ENCODE measurements at regions not wholly inside any gene's neighbourhood (a gene's known extent, or its start where the extent isn't known, plus 50 kb on each side); places are given as distances from the start of the nearest gene placed in this dataset.

DNA sequence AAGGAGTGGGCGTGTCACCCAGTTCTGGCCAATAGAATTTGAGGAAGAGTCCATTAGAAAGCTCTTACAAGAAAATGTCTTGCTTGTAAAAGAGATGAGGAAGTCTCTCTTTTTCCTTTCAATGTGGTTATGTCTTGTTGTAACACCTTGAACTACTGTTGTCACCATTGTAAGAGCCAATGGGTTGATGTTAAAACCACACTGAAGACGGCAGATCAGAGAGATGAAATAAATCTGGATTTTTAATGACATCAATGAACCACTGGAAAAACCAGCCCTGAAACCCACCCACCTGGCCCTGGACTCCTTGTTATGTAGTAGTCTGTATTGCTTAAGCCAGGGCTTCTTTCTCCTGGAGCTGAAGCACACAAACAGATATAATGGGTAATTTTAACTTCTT is 83.8 kb upstream of the ERCC6L2 start (continued):
- TF ChIP-seq, protein P1, sequence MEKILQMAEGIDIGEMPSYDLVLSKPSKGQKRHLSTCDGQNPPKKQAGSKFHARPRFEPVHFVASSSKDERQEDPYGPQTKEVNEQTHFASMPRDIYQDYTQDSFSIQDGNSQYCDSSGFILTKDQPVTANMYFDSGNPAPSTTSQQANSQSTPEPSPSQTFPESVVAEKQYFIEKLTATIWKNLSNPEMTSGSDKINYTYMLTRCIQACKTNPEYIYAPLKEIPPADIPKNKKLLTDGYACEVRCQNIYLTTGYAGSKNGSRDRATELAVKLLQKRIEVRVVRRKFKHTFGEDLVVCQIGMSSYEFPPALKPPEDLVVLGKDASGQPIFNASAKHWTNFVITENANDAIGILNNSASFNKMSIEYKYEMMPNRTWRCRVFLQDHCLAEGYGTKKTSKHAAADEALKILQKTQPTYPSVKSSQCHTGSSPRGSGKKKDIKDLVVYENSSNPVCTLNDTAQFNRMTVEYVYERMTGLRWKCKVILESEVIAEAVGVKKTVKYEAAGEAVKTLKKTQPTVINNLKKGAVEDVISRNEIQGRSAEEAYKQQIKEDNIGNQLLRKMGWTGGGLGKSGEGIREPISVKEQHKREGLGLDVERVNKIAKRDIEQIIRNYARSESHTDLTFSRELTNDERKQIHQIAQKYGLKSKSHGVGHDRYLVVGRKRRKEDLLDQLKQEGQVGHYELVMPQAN (conservative IDR thresholded peaks at IDR 0.05), result no peak
- TF ChIP-seq, protein P2, sequence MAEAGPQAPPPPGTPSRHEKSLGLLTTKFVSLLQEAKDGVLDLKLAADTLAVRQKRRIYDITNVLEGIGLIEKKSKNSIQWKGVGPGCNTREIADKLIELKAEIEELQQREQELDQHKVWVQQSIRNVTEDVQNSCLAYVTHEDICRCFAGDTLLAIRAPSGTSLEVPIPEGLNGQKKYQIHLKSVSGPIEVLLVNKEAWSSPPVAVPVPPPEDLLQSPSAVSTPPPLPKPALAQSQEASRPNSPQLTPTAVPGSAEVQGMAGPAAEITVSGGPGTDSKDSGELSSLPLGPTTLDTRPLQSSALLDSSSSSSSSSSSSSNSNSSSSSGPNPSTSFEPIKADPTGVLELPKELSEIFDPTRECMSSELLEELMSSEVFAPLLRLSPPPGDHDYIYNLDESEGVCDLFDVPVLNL (IDR thresholded peaks at IDR 0.05; ENCODE audit: low read depth, low read length), result no peak
- TF ChIP-seq HCFC1 (IDR thresholded peaks at IDR 0.05; ENCODE audit: low read length) (no peak), SPI1 (IDR thresholded peaks at IDR 0.05; ENCODE audit: borderline replicate concordance, insufficient read depth, low read depth, low read length) (no peak), RFX5 (IDR thresholded peaks at IDR 0.05; ENCODE audit: low read depth, low read length) (no peak), TAF1 (IDR thresholded peaks at IDR 0.05; ENCODE audit: borderline replicate concordance, low read depth, low read length) (no peak), YBX1 (IDR thresholded peaks at IDR 0.05) (no peak)
- TF ChIP-seq, protein P3, sequence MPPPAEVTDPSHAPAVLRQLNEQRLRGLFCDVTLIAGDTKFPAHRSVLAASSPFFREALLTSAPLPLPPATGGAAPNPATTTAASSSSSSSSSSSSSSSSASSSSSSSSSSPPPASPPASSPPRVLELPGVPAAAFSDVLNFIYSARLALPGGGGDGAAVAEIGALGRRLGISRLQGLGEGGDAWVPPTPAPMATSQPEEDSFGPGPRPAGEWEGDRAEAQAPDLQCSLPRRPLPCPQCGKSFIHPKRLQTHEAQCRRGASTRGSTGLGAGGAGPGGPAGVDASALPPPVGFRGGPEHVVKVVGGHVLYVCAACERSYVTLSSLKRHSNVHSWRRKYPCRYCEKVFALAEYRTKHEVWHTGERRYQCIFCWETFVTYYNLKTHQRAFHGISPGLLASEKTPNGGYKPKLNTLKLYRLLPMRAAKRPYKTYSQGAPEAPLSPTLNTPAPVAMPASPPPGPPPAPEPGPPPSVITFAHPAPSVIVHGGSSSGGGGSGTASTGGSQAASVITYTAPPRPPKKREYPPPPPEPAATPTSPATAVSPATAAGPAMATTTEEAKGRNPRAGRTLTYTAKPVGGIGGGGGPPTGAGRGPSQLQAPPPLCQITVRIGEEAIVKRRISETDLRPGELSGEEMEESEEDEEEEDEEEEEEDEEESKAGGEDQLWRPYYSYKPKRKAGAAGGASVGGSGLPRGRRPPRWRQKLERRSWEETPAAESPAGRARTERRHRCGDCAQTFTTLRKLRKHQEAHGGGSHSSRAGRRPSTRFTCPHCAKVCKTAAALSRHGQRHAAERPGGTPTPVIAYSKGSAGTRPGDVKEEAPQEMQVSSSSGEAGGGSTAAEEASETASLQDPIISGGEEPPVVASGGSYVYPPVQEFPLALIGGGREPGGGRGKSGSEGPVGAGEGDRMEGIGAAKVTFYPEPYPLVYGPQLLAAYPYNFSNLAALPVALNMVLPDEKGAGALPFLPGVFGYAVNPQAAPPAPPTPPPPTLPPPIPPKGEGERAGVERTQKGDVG (CRISPR knock-in tag; IDR thresholded peaks at IDR 0.05), result no peak
